ENCODE measurements at regions not wholly inside any gene's neighbourhood (a gene's known extent, or its start where the extent isn't known, plus 50 kb on each side); places are given as distances from the start of the nearest gene placed in this dataset.

GRCh38 chr16:48881272-48881671 is 271.3 kb upstream of the N4BP1 start:
- TF ChIP-seq CTCF (IDR thresholded peaks at IDR 0.05; ENCODE audit: extremely low read depth, missing control alignments): no peak
- no peak for DNase-seq (ENCODE audit: low spot score)

GRCh38 chr16:48879223-48880122 is 269.5 kb upstream of the N4BP1 start:
- no peak for DNase-seq (ENCODE audit: low spot score)
- TF ChIP-seq CTCF (IDR thresholded peaks at IDR 0.05; ENCODE audit: extremely low read depth, missing control alignments): no peak

GRCh38 chr16:48877946-48878345 is 268.0 kb upstream of the N4BP1 start:
- no peak for TF ChIP-seq CTCF (IDR thresholded peaks at IDR 0.05; ENCODE audit: extremely low read depth, missing control alignments)
- no peak for DNase-seq (ENCODE audit: low spot score)

GRCh38 chr16:48870141-48870540 is 260.2 kb upstream of the N4BP1 start:
- TF ChIP-seq CTCF (IDR thresholded peaks at IDR 0.05; ENCODE audit: extremely low read depth, missing control alignments): no peak

GRCh38 chr16:48865520-48865919 is 255.5 kb upstream of the N4BP1 start:
- TF ChIP-seq CTCF (IDR thresholded peaks at IDR 0.05; ENCODE audit: extremely low read depth, missing control alignments): no peak
- DNase-seq (ENCODE audit: low spot score): no peak

More at GRCh38 chr16:48870141-48870540, 260.2 kb upstream of the N4BP1 start:
- no peak for DNase-seq (ENCODE audit: low spot score)

GRCh38 chr16:48864055-48864454 is 254.1 kb upstream of the N4BP1 start:
- TF ChIP-seq CTCF (IDR thresholded peaks at IDR 0.05; ENCODE audit: extremely low read depth, missing control alignments): no peak

GRCh38 chr16:48862087-48862532 is 252.1 kb upstream of the N4BP1 start:
- no peak for DNase-seq (ENCODE audit: low spot score)
- no peak for TF ChIP-seq CTCF (IDR thresholded peaks at IDR 0.05; ENCODE audit: extremely low read depth, missing control alignments)

More at GRCh38 chr16:48864055-48864454, 254.1 kb upstream of the N4BP1 start:
- no peak for DNase-seq (ENCODE audit: low spot score)
